HFF-Myc (cell line): ENCODE measurements at regions not wholly inside any gene's neighbourhood (a gene's known extent, or its start where the extent isn't known, plus 50 kb on each side); places are given as distances from the start of the nearest gene placed in this dataset.

ENCODE experiments used
- DNase-seq: peaks from one replicate; pipeline ENCODE4 v3.0.0-alpha.2; 2011; ENCODE audit warnings: low read depth; ENCODE audit errors: extremely low read depth
- H3K4me3 ChIP-seq: replicated peaks from 2 replicates; pipeline ENCODE4 v1.5.1; 2011; ENCODE audit warnings: low read depth, mild to moderate bottlenecking, control low read depth, low read length
- TF ChIP-seq, protein P1 (sequence below): IDR thresholded peaks from 2 replicates; pipeline ENCODE4 v1.5.1; 2012; ENCODE audit warnings: mild to moderate bottlenecking, low read depth, low read length, control low read depth; ENCODE audit errors: missing control alignments

DNA sequence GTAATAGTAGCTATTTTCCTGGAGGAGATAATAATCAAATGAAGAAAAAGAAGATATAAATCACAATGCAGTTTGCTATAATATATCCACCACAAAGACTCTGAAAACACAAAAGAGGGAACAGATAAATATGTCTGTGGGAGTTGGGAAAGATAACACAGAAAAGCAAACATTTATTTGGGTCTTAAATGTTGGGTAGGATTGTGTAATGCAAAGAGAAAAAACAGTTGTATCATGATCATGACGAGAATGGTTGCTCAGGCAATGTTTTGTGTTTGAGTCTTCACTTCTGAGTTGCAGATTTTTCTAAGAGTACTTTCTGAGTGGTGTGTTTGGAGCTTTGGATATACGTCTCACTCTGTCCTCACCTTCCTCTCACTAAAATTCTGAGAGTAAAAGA, 437.5 kb downstream of the TFEC start:
- no peak overlapping the region for H3K4me3 ChIP-seq
- TF ChIP-seq, protein P1, sequence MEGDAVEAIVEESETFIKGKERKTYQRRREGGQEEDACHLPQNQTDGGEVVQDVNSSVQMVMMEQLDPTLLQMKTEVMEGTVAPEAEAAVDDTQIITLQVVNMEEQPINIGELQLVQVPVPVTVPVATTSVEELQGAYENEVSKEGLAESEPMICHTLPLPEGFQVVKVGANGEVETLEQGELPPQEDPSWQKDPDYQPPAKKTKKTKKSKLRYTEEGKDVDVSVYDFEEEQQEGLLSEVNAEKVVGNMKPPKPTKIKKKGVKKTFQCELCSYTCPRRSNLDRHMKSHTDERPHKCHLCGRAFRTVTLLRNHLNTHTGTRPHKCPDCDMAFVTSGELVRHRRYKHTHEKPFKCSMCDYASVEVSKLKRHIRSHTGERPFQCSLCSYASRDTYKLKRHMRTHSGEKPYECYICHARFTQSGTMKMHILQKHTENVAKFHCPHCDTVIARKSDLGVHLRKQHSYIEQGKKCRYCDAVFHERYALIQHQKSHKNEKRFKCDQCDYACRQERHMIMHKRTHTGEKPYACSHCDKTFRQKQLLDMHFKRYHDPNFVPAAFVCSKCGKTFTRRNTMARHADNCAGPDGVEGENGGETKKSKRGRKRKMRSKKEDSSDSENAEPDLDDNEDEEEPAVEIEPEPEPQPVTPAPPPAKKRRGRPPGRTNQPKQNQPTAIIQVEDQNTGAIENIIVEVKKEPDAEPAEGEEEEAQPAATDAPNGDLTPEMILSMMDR = no peak
- DNase-seq = no peak

DNA sequence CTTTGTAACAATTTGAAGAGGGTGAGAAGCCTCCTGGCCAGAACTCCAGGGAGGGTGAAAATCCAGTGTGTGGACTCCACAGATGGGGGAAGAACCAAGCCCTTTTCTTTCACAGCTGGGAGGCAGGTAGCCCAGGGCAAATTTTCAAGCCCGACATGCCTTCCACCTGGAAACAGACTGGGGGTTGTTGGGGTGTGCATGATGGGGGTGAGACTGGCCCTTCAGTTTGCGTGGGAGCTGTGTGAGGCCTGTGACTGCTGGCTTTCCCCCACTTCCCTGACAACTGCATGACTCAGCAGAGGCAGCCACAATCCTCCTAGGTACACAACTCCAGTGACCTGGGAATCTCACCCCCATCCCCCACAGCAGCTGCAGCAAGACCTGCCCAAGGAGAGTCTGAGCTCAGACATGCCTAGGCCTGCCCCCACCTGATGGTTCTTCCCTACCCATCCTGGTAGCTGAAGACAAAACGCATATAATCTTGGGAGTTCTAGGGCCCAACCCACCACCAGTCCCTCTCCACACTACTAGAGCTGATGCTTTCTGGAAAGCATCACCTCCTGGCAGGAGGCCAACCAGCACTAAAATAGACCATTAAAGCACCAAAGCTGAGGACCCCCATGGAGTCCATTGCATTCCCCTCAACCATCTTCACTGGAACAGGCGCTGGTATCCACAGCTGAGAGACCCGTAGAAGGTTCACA, 445.4 kb downstream of the TFEC start:
- DNase-seq = no peak
- TF ChIP-seq, protein P1 = no peak
- no peak overlapping the region for H3K4me3 ChIP-seq

DNA sequence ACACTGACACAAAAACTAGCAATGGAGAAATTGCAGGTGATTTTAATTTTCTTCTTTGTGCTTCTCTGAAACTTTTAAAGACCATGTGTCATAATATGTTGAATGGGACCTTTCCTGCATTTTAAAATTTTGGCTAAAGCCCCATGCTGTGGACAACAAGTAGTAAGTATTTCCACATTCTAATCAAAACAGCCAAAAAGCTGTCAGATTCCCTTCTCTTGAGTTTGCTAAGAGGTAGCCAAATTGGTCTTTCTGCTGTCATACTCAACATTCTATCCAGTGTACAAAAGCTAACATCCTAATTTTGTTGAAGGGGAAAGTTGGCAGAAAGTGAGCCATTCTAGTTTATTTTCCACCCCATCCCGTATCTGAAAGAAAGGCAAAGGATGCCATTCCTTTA, 447.6 kb downstream of the TFEC start:
- no peak overlapping the region for H3K4me3 ChIP-seq
- TF ChIP-seq, protein P1 = no peak
- DNase-seq = no peak

DNA sequence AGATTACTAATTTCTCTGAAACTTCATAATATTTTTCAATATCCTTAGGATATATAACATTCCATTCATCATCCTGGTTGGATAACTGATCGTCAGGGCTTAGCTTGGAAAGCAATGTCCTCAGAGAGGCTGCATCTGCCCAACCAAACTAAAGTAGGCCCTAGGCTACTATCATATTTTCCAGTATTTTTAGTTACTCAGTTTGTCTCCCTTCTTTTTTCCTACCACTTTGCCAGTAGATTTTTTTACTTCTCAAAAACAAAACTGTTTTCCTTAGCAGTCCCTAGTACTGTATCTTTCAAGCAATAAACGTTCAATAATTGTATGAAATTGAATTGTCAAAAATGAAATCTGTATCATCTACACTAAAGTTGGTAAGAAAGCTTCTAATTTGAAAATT, 452.0 kb downstream of the TFEC start:
- DNase-seq = no peak
- H3K4me3 ChIP-seq = no peak overlapping the region
- TF ChIP-seq, protein P1 = no peak

DNA sequence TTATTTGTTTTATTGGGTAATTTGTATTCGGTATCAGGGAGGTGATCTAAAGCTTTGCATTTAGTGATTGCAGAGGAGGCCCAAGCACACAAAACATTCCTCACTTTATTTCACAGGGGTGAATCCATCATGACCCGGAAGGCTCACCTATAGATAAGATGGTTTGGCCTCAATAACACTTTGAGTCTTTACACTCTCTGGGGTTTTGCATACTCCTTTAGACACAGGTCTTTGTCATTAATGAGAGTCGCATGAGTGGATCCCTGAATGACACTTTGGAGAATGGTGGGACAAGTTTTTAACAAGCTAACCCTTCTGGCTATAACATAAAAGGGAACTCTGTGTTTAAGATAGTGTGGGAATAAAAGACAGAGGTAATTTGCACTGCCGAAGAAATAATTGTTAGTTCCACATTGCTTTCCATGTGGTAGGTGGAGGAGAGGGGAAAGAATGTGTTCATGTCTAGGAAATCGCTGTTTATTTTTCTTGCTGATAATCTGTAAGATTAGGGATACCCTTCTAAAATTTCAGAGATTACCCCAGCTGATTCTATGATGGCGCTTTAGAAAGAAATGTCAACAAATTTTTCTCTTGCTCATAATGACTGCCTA, 455.8 kb downstream of the TFEC start:
- no peak overlapping the region for H3K4me3 ChIP-seq
- no peak for DNase-seq
- TF ChIP-seq, protein P1 = no peak

DNA sequence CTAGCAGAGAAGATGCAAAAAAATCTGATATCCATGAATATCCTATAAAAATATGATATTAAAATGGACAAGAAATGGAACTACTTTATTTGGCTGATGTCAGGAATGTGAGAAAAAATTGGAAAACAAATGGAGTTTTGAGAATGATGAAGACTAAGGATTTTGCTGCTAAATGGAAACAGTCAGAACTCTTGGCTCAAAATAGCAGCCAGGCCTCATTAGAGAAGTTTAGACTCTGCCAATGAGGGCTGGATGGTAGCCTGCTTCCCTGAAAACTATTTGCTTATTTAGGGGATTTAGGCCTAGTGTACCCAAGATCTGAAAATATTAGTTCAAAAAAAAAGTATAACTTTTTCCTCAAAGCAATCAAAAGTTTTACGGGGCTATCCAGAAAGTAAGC, 458.5 kb downstream of the TFEC start:
- DNase-seq = no peak
- TF ChIP-seq, protein P1 = no peak
- no peak overlapping the region for H3K4me3 ChIP-seq
